ENCODE measurements at regions not wholly inside any gene's neighbourhood (a gene's known extent, or its start where the extent isn't known, plus 50 kb on each side); places are given as distances from the start of the nearest gene placed in this dataset.

GRCh38 chr15:36364377-36364776, 215.0 kb upstream of the CDIN1 start:
- TF ChIP-seq STAG1 (CRISPR knock-in tag; IDR thresholded peaks at IDR 0.05; ENCODE audit: borderline replicate concordance) (no peak), ZNF24 (IDR thresholded peaks at IDR 0.05) (no peak), NBN (IDR thresholded peaks at IDR 0.05; ENCODE audit: low read depth) (no peak), FOSL1 (tag; conservative IDR thresholded peaks at IDR 0.05) (no peak), FOXM1 (IDR thresholded peaks at IDR 0.05; ENCODE audit: low read depth) (no peak), FOXM1 (CRISPR knock-in tag; IDR thresholded peaks at IDR 0.05; ENCODE audit: low read depth) (no peak), ZKSCAN1 (IDR thresholded peaks at IDR 0.05; ENCODE audit: low read depth, low read length) (no peak), NONO (IDR thresholded peaks at IDR 0.05; ENCODE audit: low read depth in 2 of 2, low read length in 1 of 2) (no peak)
- TF ChIP-seq, protein P1, sequence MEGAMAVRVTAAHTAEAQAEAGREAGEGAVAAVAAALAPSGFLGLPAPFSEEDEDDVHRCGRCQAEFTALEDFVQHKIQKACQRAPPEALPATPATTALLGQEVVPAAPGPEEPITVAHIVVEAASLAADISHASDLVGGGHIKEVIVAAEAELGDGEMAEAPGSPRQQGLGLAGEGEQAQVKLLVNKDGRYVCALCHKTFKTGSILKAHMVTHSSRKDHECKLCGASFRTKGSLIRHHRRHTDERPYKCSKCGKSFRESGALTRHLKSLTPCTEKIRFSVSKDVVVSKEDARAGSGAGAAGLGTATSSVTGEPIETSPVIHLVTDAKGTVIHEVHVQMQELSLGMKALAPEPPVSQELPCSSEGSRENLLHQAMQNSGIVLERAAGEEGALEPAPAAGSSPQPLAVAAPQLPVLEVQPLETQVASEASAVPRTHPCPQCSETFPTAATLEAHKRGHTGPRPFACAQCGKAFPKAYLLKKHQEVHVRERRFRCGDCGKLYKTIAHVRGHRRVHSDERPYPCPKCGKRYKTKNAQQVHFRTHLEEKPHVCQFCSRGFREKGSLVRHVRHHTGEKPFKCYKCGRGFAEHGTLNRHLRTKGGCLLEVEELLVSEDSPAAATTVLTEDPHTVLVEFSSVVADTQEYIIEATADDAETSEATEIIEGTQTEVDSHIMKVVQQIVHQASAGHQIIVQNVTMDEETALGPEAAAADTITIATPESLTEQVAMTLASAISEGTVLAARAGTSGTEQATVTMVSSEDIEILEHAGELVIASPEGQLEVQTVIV (CRISPR knock-in tag; IDR thresholded peaks at IDR 0.05; ENCODE audit: borderline replicate concordance), result no peak
- TF ChIP-seq, protein P2, sequence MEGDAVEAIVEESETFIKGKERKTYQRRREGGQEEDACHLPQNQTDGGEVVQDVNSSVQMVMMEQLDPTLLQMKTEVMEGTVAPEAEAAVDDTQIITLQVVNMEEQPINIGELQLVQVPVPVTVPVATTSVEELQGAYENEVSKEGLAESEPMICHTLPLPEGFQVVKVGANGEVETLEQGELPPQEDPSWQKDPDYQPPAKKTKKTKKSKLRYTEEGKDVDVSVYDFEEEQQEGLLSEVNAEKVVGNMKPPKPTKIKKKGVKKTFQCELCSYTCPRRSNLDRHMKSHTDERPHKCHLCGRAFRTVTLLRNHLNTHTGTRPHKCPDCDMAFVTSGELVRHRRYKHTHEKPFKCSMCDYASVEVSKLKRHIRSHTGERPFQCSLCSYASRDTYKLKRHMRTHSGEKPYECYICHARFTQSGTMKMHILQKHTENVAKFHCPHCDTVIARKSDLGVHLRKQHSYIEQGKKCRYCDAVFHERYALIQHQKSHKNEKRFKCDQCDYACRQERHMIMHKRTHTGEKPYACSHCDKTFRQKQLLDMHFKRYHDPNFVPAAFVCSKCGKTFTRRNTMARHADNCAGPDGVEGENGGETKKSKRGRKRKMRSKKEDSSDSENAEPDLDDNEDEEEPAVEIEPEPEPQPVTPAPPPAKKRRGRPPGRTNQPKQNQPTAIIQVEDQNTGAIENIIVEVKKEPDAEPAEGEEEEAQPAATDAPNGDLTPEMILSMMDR (IDR thresholded peaks at IDR 0.05 in 2 of 3, conservative IDR thresholded peaks at IDR 0.05 in 1 of 3; ENCODE audit: insufficient read depth in 2 of 3, low read depth in 1 of 3, low read length in 3 of 3), result no peak
